IMR-90 (cell line): ENCODE measurements at regions not wholly inside any gene's neighbourhood (a gene's known extent, or its start where the extent isn't known, plus 50 kb on each side); places are given as distances from the start of the nearest gene placed in this dataset.
"Not testable (repeated sequence)": the region's sequence is repeated elsewhere in the genome, so short reads cannot be mapped to it uniquely, and the experiment has no call there.

Experiments
- ATAC-seq: fragments of 200-7000 bp; cut with Tn5 transposase; 2 replicates; pipeline ENCODE4 v1.9.1; 2020; ENCODE audit warnings: low read depth, mild to moderate bottlenecking, moderate library complexity
- BruUV-seq: library from RNA; stranded (reverse); fragments of 400-500 nt; replicated peaks from 2 replicates; lab custom pipeline; 2021; lab: Mats Ljungman, UMichigan
- CTCF ChIA-PET: fragments of 300-600 bp; formaldehyde crosslinking; extraction: SDS; loops from one replicate; lab custom pipeline; 2021; ENCODE audit warnings: antibody characterized with exemption; lab: Yijun Ruan, JAX
- POLR2A ChIA-PET: fragments of 300-600 bp; sonication (Branson Sonifier 250); formaldehyde crosslinking; loops from one replicate; lab custom pipeline; 2022; ENCODE audit warnings: antibody characterized with exemption; ENCODE audit not compliant: unreplicated experiment; lab: Charles Lee
- DNase-seq: peaks from one replicate; pipeline ENCODE4 v3.0.0; 2013
- H2AFZ ChIP-seq: replicated peaks from 2 replicates; pipeline ENCODE3; 2013; ENCODE audit warnings: low read length, mild to moderate bottlenecking; ENCODE audit not compliant: poor library complexity
- H2AK5ac ChIP-seq: 2 replicates; pipeline ENCODE4 v1.6.1; 2013; ENCODE audit warnings: low read depth, low read length, inconsistent platforms
- H2AK9ac ChIP-seq: replicated peaks from 2 replicates; pipeline ENCODE3; 2013; ENCODE audit warnings: mild to moderate bottlenecking, low read depth, low read length, moderate library complexity; ENCODE audit not compliant: poor library complexity
- H2BK120ac ChIP-seq: 2 replicates; pipeline ENCODE4 v1.6.1; 2013; ENCODE audit warnings: low read depth, low read length, inconsistent platforms
- H2BK15ac ChIP-seq: 3 replicates; pipeline ENCODE4 v1.6.1; 2013; ENCODE audit warnings: low read depth, low read length, inconsistent platforms
- H2BK20ac ChIP-seq: 2 replicates; pipeline ENCODE4 v1.6.1; 2013; ENCODE audit warnings: low read depth, mild to moderate bottlenecking, inconsistent platforms, low read length, moderate library complexity
- H2BK5ac ChIP-seq: 2 replicates; pipeline ENCODE4 v1.6.1; 2013; ENCODE audit warnings: mild to moderate bottlenecking, low read depth, low read length, inconsistent platforms; ENCODE audit not compliant: poor library complexity, severe bottlenecking
- H3K14ac ChIP-seq: replicated peaks from 2 replicates; pipeline ENCODE4 v1.6.1; 2013; ENCODE audit warnings: low read depth, low read length, inconsistent platforms
- H3K18ac ChIP-seq: 2 replicates; pipeline ENCODE4 v1.6.1; 2013; ENCODE audit warnings: low read depth, low read length, control low read depth
- H3K23ac ChIP-seq: 2 replicates; pipeline ENCODE4 v1.6.1; 2013; ENCODE audit warnings: low read depth, low read length, inconsistent platforms
- H3K27ac ChIP-seq: 2 replicates; pipeline ENCODE4 v1.5.1; 2013; ENCODE audit warnings: mild to moderate bottlenecking, control low read depth, low read length; ENCODE audit not compliant: insufficient read depth
- H3K27me3 ChIP-seq: 2 replicates; pipeline ENCODE4 v1.6.1; 2013; ENCODE audit warnings: low read length; ENCODE audit not compliant: control insufficient read depth, insufficient read depth
- H3K36me3 ChIP-seq: 2 replicates; pipeline ENCODE4 v1.6.1; 2013; ENCODE audit warnings: low read length, mixed read lengths; ENCODE audit not compliant: control insufficient read depth, insufficient read depth
- H3K4ac ChIP-seq: 2 replicates; pipeline ENCODE4 v1.6.1; 2013; ENCODE audit warnings: low read depth, low read length, inconsistent platforms
- H3K4me1 ChIP-seq: 2 replicates; pipeline ENCODE4 v1.6.1; 2013; ENCODE audit warnings: low read length, mixed read lengths; ENCODE audit not compliant: control insufficient read depth, insufficient read depth
- H3K4me2 ChIP-seq: 2 replicates; pipeline ENCODE4 v1.6.1; 2013; ENCODE audit warnings: low read depth, mild to moderate bottlenecking, control low read depth, low read length, moderate library complexity
- H3K4me3 ChIP-seq: 2 replicates; pipeline ENCODE4 v1.5.1; 2013; ENCODE audit warnings: low read depth, mild to moderate bottlenecking, control low read depth, low read length, moderate library complexity; ENCODE audit not compliant: insufficient read depth
- H3K56ac ChIP-seq: 2 replicates; pipeline ENCODE4 v1.6.1; 2013; ENCODE audit warnings: low read length, inconsistent platforms; ENCODE audit not compliant: insufficient read depth; ENCODE audit errors: extremely low read depth
- H3K79me1 ChIP-seq, 2 experiments: 2 replicates each; pipeline ENCODE4 v1.6.1; 2013; ENCODE audit warnings: low read length in 2 of 2, inconsistent platforms in 1 of 2, low read depth in 1 of 2
- H3K9ac ChIP-seq: 2 replicates; pipeline ENCODE4 v1.6.1; 2013; ENCODE audit warnings: low read depth, low read length, control low read depth
- H3K9me1 ChIP-seq: 2 replicates; pipeline ENCODE4 v1.6.1; 2013; ENCODE audit warnings: low read length, inconsistent platforms; ENCODE audit not compliant: insufficient read depth
- H3K9me3 ChIP-seq: 2 replicates; pipeline ENCODE4 v1.6.1; 2013; ENCODE audit warnings: low read length; ENCODE audit not compliant: control insufficient read depth, insufficient read depth
- H4K20me1 ChIP-seq: 2 replicates; pipeline ENCODE4 v1.6.1; 2013; ENCODE audit warnings: low read length, inconsistent platforms; ENCODE audit not compliant: insufficient read depth
- H4K5ac ChIP-seq: 2 replicates; pipeline ENCODE4 v1.6.1; 2013; ENCODE audit warnings: mild to moderate bottlenecking, low read depth, low read length, control low read depth
- H4K8ac ChIP-seq, 2 experiments: 2 replicates each; pipeline ENCODE4 v1.6.1; 2013; ENCODE audit warnings: low read depth in 2 of 2, low read length in 2 of 2, control low read depth in 1 of 2, inconsistent platforms in 1 of 2
- H4K91ac ChIP-seq: 2 replicates; pipeline ENCODE4 v1.6.1; 2013; ENCODE audit warnings: low read depth, low read length, inconsistent platforms; ENCODE audit not compliant: insufficient read depth
- WGBS, 2 experiments: methylation state at CpG; one replicate each; pipeline versions ENCODE4 v1.1.5 to v1.1.7; 2013; ENCODE audit warnings: missing lambda C conversion rate in 2 of 2; ENCODE audit not compliant: insufficient read length in 1 of 2; ENCODE audit errors: extremely low coverage in 2 of 2; 5-methylcytosine and 5-hydroxymethylcytosine counted together
- dilution Hi-C: fragments of 300-500 bp; cut with HindIII; formaldehyde crosslinking; loops from one replicate; pipeline ENCODE4 v1.14.3; 2018; ENCODE audit warnings: low sequenced_read_pairs; ENCODE audit not compliant: unreplicated experiment
- in situ Hi-C: fragments of 300-500 bp; cut with MboI; formaldehyde crosslinking; loops from 3 replicates; pipeline ENCODE4 v1.14.3; 2019; ENCODE audit warnings: low sequenced_read_pairs, inconsistent platforms, mixed read lengths
- intact Hi-C: fragments of 100-400 bp; cut with micrococcal nuclease; formaldehyde crosslinking; loops from 2 replicates; pipeline ENCODE4 v1.10.0; 2022

DNA sequence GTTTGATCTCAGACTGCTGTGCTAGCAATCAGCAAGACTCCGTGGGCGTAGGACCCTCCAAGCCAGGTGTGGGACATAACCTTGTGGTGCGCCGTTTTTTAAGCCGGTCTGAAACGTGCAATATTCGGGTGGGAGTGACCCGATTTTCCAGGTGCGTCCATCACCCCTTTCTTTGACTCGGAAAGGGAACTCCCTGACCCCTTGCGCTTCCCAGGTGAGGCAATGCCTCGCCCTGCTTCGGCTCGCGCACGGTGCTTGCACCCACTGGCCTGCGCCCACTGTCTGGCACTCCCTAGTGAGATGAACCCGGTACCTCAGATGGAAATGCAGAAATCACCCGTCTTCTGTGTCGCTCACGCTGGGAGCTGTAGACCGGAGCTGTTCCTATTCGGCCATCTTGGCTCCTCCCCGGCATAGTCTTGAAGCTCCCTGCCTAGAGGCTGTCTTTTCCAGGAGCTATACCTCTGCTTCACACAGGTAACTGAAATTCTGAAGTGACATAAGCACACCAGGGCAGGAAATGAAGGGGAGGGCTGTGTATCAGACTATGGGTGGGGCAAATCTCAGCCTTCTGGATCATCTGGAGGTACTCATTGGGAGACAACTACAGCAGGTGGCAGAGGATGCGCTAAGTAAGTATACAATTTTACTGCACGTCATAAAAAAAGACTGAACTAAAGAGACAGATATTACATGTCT lies 252.1 kb upstream of the POT1 start:
- H2BK120ac ChIP-seq, H3K14ac ChIP-seq, H3K4me2 ChIP-seq, H3K36me3 ChIP-seq, H4K20me1 ChIP-seq, H4K5ac ChIP-seq, DNase-seq, H2BK20ac ChIP-seq, CTCF ChIA-PET, H2AK5ac ChIP-seq, H2AFZ ChIP-seq, H3K79me1 ChIP-seq, H2BK5ac ChIP-seq, H4K91ac ChIP-seq, in situ Hi-C loops, H3K9ac ChIP-seq, H4K8ac ChIP-seq, H3K27me3 ChIP-seq, H3K4ac ChIP-seq, H3K4me3 ChIP-seq, H3K27ac ChIP-seq, BruUV-seq, H2BK15ac ChIP-seq, H2AK9ac ChIP-seq, dilution Hi-C loops, ATAC-seq, H3K9me1 ChIP-seq, POLR2A ChIA-PET, H3K23ac ChIP-seq, H3K56ac ChIP-seq, intact Hi-C loops, H3K4me1 ChIP-seq, H3K18ac ChIP-seq, H3K9me3 ChIP-seq: not testable (repeated sequence)
- no CpG with 5 or more reads among the region's 26 CpGs for WGBS, 2 experiments
